Retinal pigment epithelial cell (primary cell): ENCODE measurements at regions not wholly inside any gene's neighbourhood (a gene's known extent, or its start where the extent isn't known, plus 50 kb on each side); places are given as distances from the start of the nearest gene placed in this dataset.

Source experiments
- DNase-seq: peaks from one replicate; pipeline ENCODE4 v3.0.0-alpha.2; 2010; ENCODE audit warnings: low read depth
- H3K4me3 ChIP-seq: 2 replicates; pipeline ENCODE4 v1.5.1; 2011; ENCODE audit warnings: mild to moderate bottlenecking, low read length, control low read depth, moderate library complexity
- TF ChIP-seq, protein P1 (sequence below): conservative IDR thresholded peaks from 2 replicates; pipeline ENCODE4 v1.5.1; 2011; ENCODE audit warnings: low read depth, low read length, control low read depth, inconsistent platforms

DNA sequence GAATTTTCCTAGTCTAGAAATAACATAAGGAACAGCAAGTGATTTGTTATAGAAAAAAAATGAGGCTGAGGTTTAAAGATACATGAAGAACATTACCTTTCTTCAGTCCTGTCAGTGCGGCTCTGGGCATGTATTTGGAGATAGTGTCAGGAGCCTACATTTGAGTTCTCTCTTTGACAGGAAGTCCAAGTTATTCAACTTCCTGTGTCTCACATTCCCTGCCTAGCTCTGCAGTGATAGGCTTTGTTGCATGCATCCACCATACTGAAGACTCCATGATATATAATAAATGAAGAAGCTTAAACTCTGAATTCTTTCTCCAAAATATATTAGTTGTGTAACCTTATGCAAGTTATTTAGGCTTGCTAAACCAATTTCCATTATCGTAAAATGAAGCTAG is 148.7 kb downstream of the RELL1 start:
- no peak for DNase-seq
- H3K4me3 ChIP-seq: no peak overlapping the region
- TF ChIP-seq, protein P1, sequence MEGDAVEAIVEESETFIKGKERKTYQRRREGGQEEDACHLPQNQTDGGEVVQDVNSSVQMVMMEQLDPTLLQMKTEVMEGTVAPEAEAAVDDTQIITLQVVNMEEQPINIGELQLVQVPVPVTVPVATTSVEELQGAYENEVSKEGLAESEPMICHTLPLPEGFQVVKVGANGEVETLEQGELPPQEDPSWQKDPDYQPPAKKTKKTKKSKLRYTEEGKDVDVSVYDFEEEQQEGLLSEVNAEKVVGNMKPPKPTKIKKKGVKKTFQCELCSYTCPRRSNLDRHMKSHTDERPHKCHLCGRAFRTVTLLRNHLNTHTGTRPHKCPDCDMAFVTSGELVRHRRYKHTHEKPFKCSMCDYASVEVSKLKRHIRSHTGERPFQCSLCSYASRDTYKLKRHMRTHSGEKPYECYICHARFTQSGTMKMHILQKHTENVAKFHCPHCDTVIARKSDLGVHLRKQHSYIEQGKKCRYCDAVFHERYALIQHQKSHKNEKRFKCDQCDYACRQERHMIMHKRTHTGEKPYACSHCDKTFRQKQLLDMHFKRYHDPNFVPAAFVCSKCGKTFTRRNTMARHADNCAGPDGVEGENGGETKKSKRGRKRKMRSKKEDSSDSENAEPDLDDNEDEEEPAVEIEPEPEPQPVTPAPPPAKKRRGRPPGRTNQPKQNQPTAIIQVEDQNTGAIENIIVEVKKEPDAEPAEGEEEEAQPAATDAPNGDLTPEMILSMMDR: no peak

DNA sequence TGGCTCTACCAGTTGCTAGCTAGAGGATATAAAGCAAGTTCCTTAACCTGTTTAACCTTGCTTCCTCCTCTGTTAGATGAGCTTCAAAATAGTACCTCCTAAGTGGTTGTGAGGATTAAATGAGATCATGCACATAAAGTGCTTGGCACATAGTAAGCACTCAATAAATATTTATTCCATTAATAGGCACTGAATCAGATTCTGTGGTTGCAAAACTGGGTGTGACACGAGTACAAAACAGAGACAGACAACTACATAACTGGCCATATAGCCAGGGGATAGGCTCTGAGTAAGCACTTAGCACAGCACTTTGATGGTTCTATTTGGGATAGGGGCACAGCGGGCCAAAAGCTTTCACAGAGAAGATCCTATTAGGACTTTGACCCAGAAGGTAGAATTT is 150.3 kb downstream of the RELL1 start:
- TF ChIP-seq, protein P1: no peak
- DNase-seq: no peak
- no peak overlapping the region for H3K4me3 ChIP-seq

GRCh38 chr4:37533286-37534033 is 152.7 kb downstream of the RELL1 start:
- DNase-seq: peak; percentile 87
- no peak overlapping the region for H3K4me3 ChIP-seq
- TF ChIP-seq, protein P1: no peak

- peak; percentile 54 for DNase-seq
- TF ChIP-seq, protein P1: no peak
- no peak overlapping the region for H3K4me3 ChIP-seq
These were observed 155.0 kb downstream of the RELL1 start for GRCh38 chr4:37531151-37531550.

- TF ChIP-seq, protein P1: no peak
- H3K4me3 ChIP-seq: no peak overlapping the region
- DNase-seq: no peak
These were observed 155.7 kb downstream of the RELL1 start for GRCh38 chr4:37530451-37530850.

- TF ChIP-seq, protein P1: no peak
- H3K4me3 ChIP-seq: no peak overlapping the region
- DNase-seq: no peak
These were observed 157.8 kb downstream of the RELL1 start for GRCh38 chr4:37528166-37528885.

DNA sequence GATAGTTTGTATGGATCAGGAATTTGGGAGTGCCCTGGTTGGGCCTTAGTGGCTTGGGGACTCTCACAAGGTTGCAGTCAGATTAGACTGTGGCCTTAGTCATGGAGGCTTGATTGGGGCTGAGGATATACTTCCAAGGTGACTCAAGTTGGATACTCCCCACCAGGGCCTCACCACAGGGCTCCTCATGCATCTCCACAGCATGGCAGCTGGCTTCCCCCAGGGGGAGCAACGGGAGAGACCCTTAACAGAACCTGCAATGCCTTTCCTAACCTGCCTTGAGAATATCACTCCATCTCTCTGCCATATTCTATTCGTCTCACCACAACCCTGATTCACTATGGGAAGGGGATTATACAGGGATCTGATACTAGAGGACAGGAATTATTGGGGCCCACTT is 161.9 kb downstream of the RELL1 start:
- H3K4me3 ChIP-seq: no peak overlapping the region
- no peak for DNase-seq
- TF ChIP-seq, protein P1: no peak
